DOHH2 (cell line): ENCODE measurements at regions not wholly inside any gene's neighbourhood (a gene's known extent, or its start where the extent isn't known, plus 50 kb on each side); places are given as distances from the start of the nearest gene placed in this dataset.

Experiments
- H3F3A ChIP-seq: fragments of 200-600 bp; sonication (generic), shearing (Covaris generic); 2 replicates; pipeline ENCODE4 v1.6.0; 2016; ENCODE audit warnings: antibody characterized with exemption, mild to moderate bottlenecking; ENCODE audit not compliant: control insufficient read depth, insufficient read depth
- H3K27ac ChIP-seq: fragments of 200-600 bp; sonication (generic); 2 replicates; pipeline ENCODE4 v1.5.1; 2014; ENCODE audit warnings: low read depth, mild to moderate bottlenecking, low read length, moderate library complexity
- H3K27me3 ChIP-seq: fragments of 200-600 bp; sonication (generic); 2 replicates; pipeline ENCODE4 v1.6.1; 2014; ENCODE audit warnings: mild to moderate bottlenecking, low read length, mixed read lengths; ENCODE audit not compliant: control insufficient read depth
- H3K36me3 ChIP-seq: fragments of 200-600 bp; sonication (generic); 2 replicates; pipeline ENCODE4 v1.6.1; 2014; ENCODE audit warnings: mild to moderate bottlenecking, low read length, moderate library complexity, mixed read lengths; ENCODE audit not compliant: control insufficient read depth
- H3K4me1 ChIP-seq: fragments of 200-600 bp; sonication (generic); 2 replicates; pipeline ENCODE4 v1.6.1; 2014; ENCODE audit warnings: mild to moderate bottlenecking, low read length, mixed read lengths; ENCODE audit not compliant: control insufficient read depth
- H3K4me2 ChIP-seq: fragments of 200-600 bp; sonication (generic); 2 replicates; pipeline ENCODE4 v1.6.0; 2014; ENCODE audit warnings: mild to moderate bottlenecking, low read length, moderate library complexity
- H3K4me3 ChIP-seq: fragments of 200-600 bp; sonication (generic); 2 replicates; pipeline ENCODE4 v1.5.1; 2014; ENCODE audit warnings: mild to moderate bottlenecking, low read length, mixed read lengths
- H3K79me2 ChIP-seq: fragments of 200-600 bp; sonication (generic); 2 replicates; pipeline ENCODE4 v1.6.1; 2014; ENCODE audit warnings: mild to moderate bottlenecking, low read length, mixed read lengths; ENCODE audit not compliant: control insufficient read depth
- H3K9me2 ChIP-seq: fragments of 200-600 bp; sonication (generic); replicated peaks from 2 replicates; pipeline ENCODE4 v1.6.1; 2014; ENCODE audit warnings: mild to moderate bottlenecking, low read length, mixed read lengths; ENCODE audit not compliant: control insufficient read depth
- H3K9me3 ChIP-seq: fragments of 200-600 bp; sonication (generic); 2 replicates; pipeline ENCODE4 v1.6.1; 2014; ENCODE audit warnings: antibody characterized with exemption, low read length, mixed read lengths; ENCODE audit not compliant: control insufficient read depth, insufficient read depth
- H4K20me1 ChIP-seq: fragments of 200-600 bp; sonication (generic); 2 replicates; pipeline ENCODE4 v1.6.0; 2014; ENCODE audit warnings: low read depth, mild to moderate bottlenecking, antibody characterized with exemption, low read length, moderate library complexity; ENCODE audit not compliant: control insufficient read depth, insufficient read depth
- CTCF ChIP-seq: fragments of 200-600 bp; sonication (generic); IDR thresholded peaks from one replicate; pipeline ENCODE4 v1.5.1; 2014; ENCODE audit warnings: antibody characterized with exemption, mild to moderate bottlenecking, low read depth, low read length; ENCODE audit not compliant: poor library complexity, severe bottlenecking
- EZH2phosphoT487 ChIP-seq: fragments of 200-600 bp; sonication (generic); IDR thresholded peaks from 2 replicates; pipeline ENCODE4 v1.6.1; 2017; ENCODE audit warnings: borderline replicate concordance, mild to moderate bottlenecking, antibody characterized with exemption, low read length, moderate library complexity, mixed read lengths

- TF ChIP-seq CTCF (no peak), EZH2phosphoT487 (no peak)
These were observed 67.1 kb downstream of the RMI2 start for GRCh38 chr16:11412175-11412904.

GRCh38 chr16:11412965-11413887 lies 68.0 kb downstream of the RMI2 start:
- Histone ChIP-seq H3F3A (no peaks in the 10 kb centered on the region), H3K4me2 (no peak overlapping the region), H3K27ac (no peak overlapping the region), H3K27me3 (no peaks in the 10 kb centered on the region), H3K36me3 (no peaks in the 10 kb centered on the region), H3K9me2 (no peaks in the 10 kb centered on the region), H3K4me1 (no peaks in the 10 kb centered on the region), H3K9me3 (no peaks in the 10 kb centered on the region), H4K20me1 (peaks cover 4% of the 10 kb centered on the region; the same call in 1 of the 2 replicates), H3K79me2 (no peaks in the 10 kb centered on the region), H3K4me3 (no peak overlapping the region)
- TF ChIP-seq CTCF (no peak), EZH2phosphoT487 (no peak)

More at GRCh38 chr16:11412175-11412904, 67.1 kb downstream of the RMI2 start:
- Histone ChIP-seq H3K36me3 (no peaks in the 10 kb centered on the region), H3K79me2 (no peaks in the 10 kb centered on the region), H3K4me3 (no peak overlapping the region), H3K9me3 (no peaks in the 10 kb centered on the region), H4K20me1 (peaks cover 4% of the 10 kb centered on the region; the same call in 1 of the 2 replicates), H3F3A (no peaks in the 10 kb centered on the region; the same call in 1 of the 2 replicates), H3K4me1 (no peaks in the 10 kb centered on the region), H3K4me2 (no peak overlapping the region), H3K27ac (no peak overlapping the region), H3K9me2 (no peaks in the 10 kb centered on the region), H3K27me3 (no peaks in the 10 kb centered on the region)

GRCh38 chr16:11413907-11414595 lies 68.8 kb downstream of the RMI2 start:
- Histone ChIP-seq H3F3A (no peaks in the 10 kb centered on the region), H3K27me3 (no peaks in the 10 kb centered on the region), H3K4me2 (no peak overlapping the region), H3K4me3 (no peak overlapping the region), H3K27ac (no peak overlapping the region), H3K9me2 (no peaks in the 10 kb centered on the region), H3K79me2 (no peaks in the 10 kb centered on the region), H3K9me3 (no peaks in the 10 kb centered on the region), H3K36me3 (no peaks in the 10 kb centered on the region), H3K4me1 (no peaks in the 10 kb centered on the region), H4K20me1 (peaks cover 4% of the 10 kb centered on the region; the same call in 1 of the 2 replicates)
- TF ChIP-seq EZH2phosphoT487 (no peak), CTCF (no peak)
